Upper lobe of left lung (tissue), 4 donors: ENCODE measurements at regions not wholly inside any gene's neighbourhood (a gene's known extent, or its start where the extent isn't known, plus 50 kb on each side); places are given as distances from the start of the nearest gene placed in this dataset.

Experiments
- CTCF ChIP-seq, 6 experiments: fragments of 450-650 bp in 4 of 6; fragments of 200-600 bp in 2 of 6; sonication (generic) in 2 of 6; IDR thresholded peaks; one replicate each; pipeline ENCODE4 v1.5.1; 2016 to 2019; ENCODE audit warnings: antibody characterized with exemption in 6 of 6
- POLR2A ChIP-seq, 4 donors: fragments of 450-650 bp; IDR thresholded peaks; one replicate each; pipeline ENCODE4 v1.5.1; 2016 to 2017; ENCODE audit warnings: antibody characterized with exemption in 4 of 4, mild to moderate bottlenecking in 2 of 4
- POLR2AphosphoS5 ChIP-seq, 2 donors: sonication (generic); formaldehyde crosslinking; IDR thresholded peaks; one replicate each; pipeline ENCODE4 v1.5.1; 2017; ENCODE audit warnings: antibody characterized with exemption in 2 of 2

DNA sequence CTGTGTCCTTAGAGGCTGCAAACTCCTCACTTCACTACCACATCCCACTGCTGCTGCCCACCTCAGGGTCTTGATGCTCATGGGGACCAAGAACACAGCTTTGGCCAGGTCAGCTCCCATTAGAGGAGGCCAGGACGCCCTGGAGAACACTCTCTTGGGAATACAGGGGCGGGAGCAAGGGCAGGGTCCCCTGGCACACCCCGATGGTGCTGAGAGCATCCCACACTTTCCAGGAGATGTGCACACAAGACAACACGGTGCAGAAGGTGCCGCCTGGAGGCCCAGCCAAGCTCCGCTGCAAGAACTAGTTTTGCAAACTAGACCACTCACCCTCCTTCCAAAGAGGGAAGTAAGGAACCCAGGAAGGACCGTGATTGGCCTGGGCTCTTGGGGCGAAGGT is 304.4 kb upstream of the SALL3 start:
- TF ChIP-seq CTCF (IDR thresholded peaks at IDR 0.05) = no peak
- no peak for TF ChIP-seq POLR2AphosphoS5 (IDR thresholded peaks at IDR 0.05)
- no peak for TF ChIP-seq POLR2A (IDR thresholded peaks at IDR 0.05)
